ENCODE measurements at regions not wholly inside any gene's neighbourhood (a gene's known extent, or its start where the extent isn't known, plus 50 kb on each side); places are given as distances from the start of the nearest gene placed in this dataset.

GRCh38 chr6:82703230-82703629 is 339.6 kb downstream of the TPBG start:
- no peak overlapping the region for H3K27ac Mint-ChIP-seq
- no peaks in the 10 kb centered on the region for H3K27me3 Mint-ChIP-seq
- Histone ChIP-seq H3K4me1 (ENCODE audit: control insufficient read depth, insufficient read depth, low read length, poor library complexity, severe bottlenecking) (no peaks in the 10 kb centered on the region), H3K36me3 (ENCODE audit: control insufficient read depth, insufficient read depth, low read length) (no peaks in the 10 kb centered on the region), H3K27ac (ENCODE audit: insufficient read depth, low read length, poor library complexity, severe bottlenecking) (no peak overlapping the region), H3K4me3 (ENCODE audit: low read depth, low read length) (no peak overlapping the region), H3K27me3 (ENCODE audit: control insufficient read depth, insufficient read depth, low read length) (no peaks in the 10 kb centered on the region), H3K9me3 (ENCODE audit: control insufficient read depth in 2 of 2, low read length in 2 of 2) (no peaks in the 10 kb centered on the region)
- no peak for ATAC-seq (ENCODE audit: low read depth in 2 of 2)
- no peak overlapping the region for H3K4me3 Mint-ChIP-seq
- H3K4me1 Mint-ChIP-seq = no peaks in the 10 kb centered on the region
- no peak for DNase-seq
- H3K36me3 Mint-ChIP-seq = no peaks in the 10 kb centered on the region
- H3K9me3 Mint-ChIP-seq = peaks cover 0 to 19% (median 7%) of the 10 kb centered on the region in 7 donors

- no peak overlapping the region for H3K4me3 Mint-ChIP-seq
- no peaks in the 10 kb centered on the region for H3K36me3 Mint-ChIP-seq
- peaks cover 0 to 20% (median 7%) of the 10 kb centered on the region in 7 donors for H3K9me3 Mint-ChIP-seq
- H3K27ac Mint-ChIP-seq = no peak overlapping the region
- ATAC-seq (ENCODE audit: low read depth in 2 of 2) (no peak), DNase-seq (no peak)
- Histone ChIP-seq H3K36me3 (ENCODE audit: control insufficient read depth, insufficient read depth, low read length) (no peaks in the 10 kb centered on the region), H3K9me3 (ENCODE audit: control insufficient read depth in 2 of 2, low read length in 2 of 2) (no peaks in the 10 kb centered on the region), H3K4me1 (ENCODE audit: control insufficient read depth, insufficient read depth, low read length, poor library complexity, severe bottlenecking) (no peaks in the 10 kb centered on the region), H3K27ac (ENCODE audit: insufficient read depth, low read length, poor library complexity, severe bottlenecking) (no peak overlapping the region), H3K4me3 (ENCODE audit: low read depth, low read length) (no peak overlapping the region), H3K27me3 (ENCODE audit: control insufficient read depth, insufficient read depth, low read length) (no peaks in the 10 kb centered on the region)
- no peaks in the 10 kb centered on the region for H3K4me1 Mint-ChIP-seq
- H3K27me3 Mint-ChIP-seq = no peaks in the 10 kb centered on the region
Measured at GRCh38 chr6:82704045-82704444, 340.4 kb downstream of the TPBG start.

GRCh38 chr6:82705579-82705978 is 342.0 kb downstream of the TPBG start:
- Histone ChIP-seq H3K36me3 (ENCODE audit: control insufficient read depth, insufficient read depth, low read length) (no peaks in the 10 kb centered on the region), H3K9me3 (ENCODE audit: control insufficient read depth in 2 of 2, low read length in 2 of 2) (no peaks in the 10 kb centered on the region), H3K27ac (ENCODE audit: insufficient read depth, low read length, poor library complexity, severe bottlenecking) (no peak overlapping the region), H3K4me3 (ENCODE audit: low read depth, low read length) (no peak overlapping the region), H3K27me3 (ENCODE audit: control insufficient read depth, insufficient read depth, low read length) (no peaks in the 10 kb centered on the region), H3K4me1 (ENCODE audit: control insufficient read depth, insufficient read depth, low read length, poor library complexity, severe bottlenecking) (no peaks in the 10 kb centered on the region)
- H3K4me1 Mint-ChIP-seq = no peaks in the 10 kb centered on the region
- no peaks in the 10 kb centered on the region for H3K36me3 Mint-ChIP-seq
- H3K27me3 Mint-ChIP-seq = no peaks in the 10 kb centered on the region
- no peak overlapping the region for H3K27ac Mint-ChIP-seq
- DNase-seq (no peak), ATAC-seq (ENCODE audit: low read depth in 2 of 2) (no peak)
- H3K9me3 Mint-ChIP-seq = peaks cover 0 to 24% (median 7%) of the 10 kb centered on the region in 7 donors
- no peak overlapping the region for H3K4me3 Mint-ChIP-seq

GRCh38 chr6:82711105-82711827 is 347.6 kb downstream of the TPBG start:
- H3K36me3 ChIP-seq (ENCODE audit: control insufficient read depth, insufficient read depth, low read length) = no peaks in the 10 kb centered on the region
- Mint-ChIP-seq H3K27ac (no peak overlapping the region), H3K4me3 (no peak overlapping the region), H3K27me3 (no peaks in the 10 kb centered on the region), H3K4me1 (no peaks in the 10 kb centered on the region), H3K36me3 (no peaks in the 10 kb centered on the region), H3K9me3 (peaks cover 0 to 19% (median 5%) of the 10 kb centered on the region in 7 donors)
- ATAC-seq (ENCODE audit: low read depth in 2 of 2) (no peak), DNase-seq (no peak)
- H3K4me3 ChIP-seq (ENCODE audit: low read depth, low read length) = no peak overlapping the region
- H3K4me1 ChIP-seq (ENCODE audit: control insufficient read depth, insufficient read depth, low read length, poor library complexity, severe bottlenecking) = no peaks in the 10 kb centered on the region
- no peaks in the 10 kb centered on the region for H3K27me3 ChIP-seq (ENCODE audit: control insufficient read depth, insufficient read depth, low read length)
- no peaks in the 10 kb centered on the region for H3K9me3 ChIP-seq (ENCODE audit: control insufficient read depth in 2 of 2, low read length in 2 of 2)
- no peak overlapping the region for H3K27ac ChIP-seq (ENCODE audit: insufficient read depth, low read length, poor library complexity, severe bottlenecking)

- H3K9me3 Mint-ChIP-seq = peaks cover 0 to 15% (median 3%) of the 10 kb centered on the region in 7 donors
- no peaks in the 10 kb centered on the region for H3K36me3 Mint-ChIP-seq
Measured at GRCh38 chr6:82711971-82712370, 348.4 kb downstream of the TPBG start.

GRCh38 chr6:82712389-82712788 is 348.8 kb downstream of the TPBG start:
- Mint-ChIP-seq H3K36me3 (no peaks in the 10 kb centered on the region), H3K27me3 (no peaks in the 10 kb centered on the region), H3K9me3 (peaks cover 0 to 13% (median 2%) of the 10 kb centered on the region in 7 donors), H3K4me1 (no peaks in the 10 kb centered on the region), H3K4me3 (no peak overlapping the region), H3K27ac (no peak overlapping the region)
- Histone ChIP-seq H3K4me1 (ENCODE audit: control insufficient read depth, insufficient read depth, low read length, poor library complexity, severe bottlenecking) (no peaks in the 10 kb centered on the region), H3K27me3 (ENCODE audit: control insufficient read depth, insufficient read depth, low read length) (no peaks in the 10 kb centered on the region), H3K36me3 (ENCODE audit: control insufficient read depth, insufficient read depth, low read length) (no peaks in the 10 kb centered on the region), H3K4me3 (ENCODE audit: low read depth, low read length) (no peak overlapping the region), H3K9me3 (ENCODE audit: control insufficient read depth in 2 of 2, low read length in 2 of 2) (no peaks in the 10 kb centered on the region), H3K27ac (ENCODE audit: insufficient read depth, low read length, poor library complexity, severe bottlenecking) (no peak overlapping the region)
- DNase-seq (no peak), ATAC-seq (ENCODE audit: low read depth in 2 of 2) (no peak)

More at GRCh38 chr6:82711971-82712370, 348.4 kb downstream of the TPBG start:
- H3K36me3 ChIP-seq (ENCODE audit: control insufficient read depth, insufficient read depth, low read length) = no peaks in the 10 kb centered on the region
- H3K27ac Mint-ChIP-seq = no peak overlapping the region
- no peak overlapping the region for H3K4me3 Mint-ChIP-seq
- H3K9me3 ChIP-seq (ENCODE audit: control insufficient read depth in 2 of 2, low read length in 2 of 2) = no peaks in the 10 kb centered on the region
- no peaks in the 10 kb centered on the region for H3K27me3 Mint-ChIP-seq
- DNase-seq = no peak
- H3K27ac ChIP-seq (ENCODE audit: insufficient read depth, low read length, poor library complexity, severe bottlenecking) = no peak overlapping the region
- H3K4me3 ChIP-seq (ENCODE audit: low read depth, low read length) = no peak overlapping the region
- ATAC-seq (ENCODE audit: low read depth in 2 of 2) = no peak
- H3K27me3 ChIP-seq (ENCODE audit: control insufficient read depth, insufficient read depth, low read length) = no peaks in the 10 kb centered on the region
- H3K4me1 Mint-ChIP-seq = no peaks in the 10 kb centered on the region
- H3K4me1 ChIP-seq (ENCODE audit: control insufficient read depth, insufficient read depth, low read length, poor library complexity, severe bottlenecking) = no peaks in the 10 kb centered on the region

- Mint-ChIP-seq H3K4me1 (no peaks in the 10 kb centered on the region), H3K4me3 (no peak overlapping the region)
Measured at GRCh38 chr6:82712826-82713225, 349.2 kb downstream of the TPBG start.

GRCh38 chr6:82720992-82721391 is 344.6 kb downstream of the UBE3D start:
- no peak for DNase-seq
- H3K27ac Mint-ChIP-seq = no peak overlapping the region
- no peak for ATAC-seq (ENCODE audit: low read depth in 2 of 2)

More at GRCh38 chr6:82712826-82713225, 349.2 kb downstream of the TPBG start:
- Histone ChIP-seq H3K27me3 (ENCODE audit: control insufficient read depth, insufficient read depth, low read length) (no peaks in the 10 kb centered on the region), H3K36me3 (ENCODE audit: control insufficient read depth, insufficient read depth, low read length) (no peaks in the 10 kb centered on the region), H3K9me3 (ENCODE audit: control insufficient read depth in 2 of 2, low read length in 2 of 2) (no peaks in the 10 kb centered on the region), H3K4me3 (ENCODE audit: low read depth, low read length) (no peak overlapping the region), H3K4me1 (ENCODE audit: control insufficient read depth, insufficient read depth, low read length, poor library complexity, severe bottlenecking) (no peaks in the 10 kb centered on the region), H3K27ac (ENCODE audit: insufficient read depth, low read length, poor library complexity, severe bottlenecking) (no peak overlapping the region)
- DNase-seq (no peak), ATAC-seq (ENCODE audit: low read depth in 2 of 2) (no peak)
- H3K9me3 Mint-ChIP-seq = peaks cover 0 to 13% (median 2%) of the 10 kb centered on the region in 7 donors
- H3K27ac Mint-ChIP-seq = no peak overlapping the region
- no peaks in the 10 kb centered on the region for H3K27me3 Mint-ChIP-seq
- H3K36me3 Mint-ChIP-seq = no peaks in the 10 kb centered on the region

More at GRCh38 chr6:82720992-82721391, 344.6 kb downstream of the UBE3D start:
- Histone ChIP-seq H3K4me3 (ENCODE audit: low read depth, low read length) (no peak overlapping the region), H3K27ac (ENCODE audit: insufficient read depth, low read length, poor library complexity, severe bottlenecking) (no peak overlapping the region), H3K36me3 (ENCODE audit: control insufficient read depth, insufficient read depth, low read length) (no peaks in the 10 kb centered on the region), H3K4me1 (ENCODE audit: control insufficient read depth, insufficient read depth, low read length, poor library complexity, severe bottlenecking) (no peaks in the 10 kb centered on the region), H3K9me3 (ENCODE audit: control insufficient read depth in 2 of 2, low read length in 2 of 2) (peaks cover 0 to 4% of the 10 kb centered on the region in 2 experiments), H3K27me3 (ENCODE audit: control insufficient read depth, insufficient read depth, low read length) (no peaks in the 10 kb centered on the region)
- H3K4me1 Mint-ChIP-seq = no peaks in the 10 kb centered on the region
- H3K9me3 Mint-ChIP-seq = peaks cover 0 to 14% (median 5%) of the 10 kb centered on the region in 7 donors
- no peaks in the 10 kb centered on the region for H3K27me3 Mint-ChIP-seq
- H3K36me3 Mint-ChIP-seq = no peaks in the 10 kb centered on the region
- no peak overlapping the region for H3K4me3 Mint-ChIP-seq
